ENCODE measurements at regions not wholly inside any gene's neighbourhood (a gene's known extent, or its start where the extent isn't known, plus 50 kb on each side); places are given as distances from the start of the nearest gene placed in this dataset.

DNA sequence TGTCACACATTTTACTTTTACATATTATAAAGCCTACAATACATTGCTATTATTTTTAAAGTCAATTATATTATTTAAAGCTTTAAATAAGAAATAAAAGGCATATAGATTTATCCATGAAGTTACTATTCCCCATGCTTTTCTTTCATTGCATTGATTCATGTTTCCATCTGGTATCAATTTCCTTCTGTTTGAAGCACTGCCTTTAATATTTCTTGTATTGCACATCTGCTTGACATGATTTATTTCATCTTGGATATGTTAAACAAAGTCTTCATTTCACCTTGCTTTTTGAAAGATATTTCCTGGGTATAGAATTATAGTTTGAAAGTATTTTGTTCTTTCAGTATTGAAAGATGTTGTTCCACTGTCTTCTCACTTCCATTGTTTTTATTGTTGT is 174.3 kb upstream of the MBNL1 start:
- TF ChIP-seq EZH2 (optimal IDR thresholded peaks at IDR 0.05; ENCODE audit: low read depth, low read length), result no peak
- no peak for TF ChIP-seq CTCF (IDR thresholded peaks at IDR 0.05; ENCODE audit: low read length)

Measured in MM.1S (cell line).